Ishikawa (cell line): ENCODE measurements at regions not wholly inside any gene's neighbourhood (a gene's known extent, or its start where the extent isn't known, plus 50 kb on each side); places are given as distances from the start of the nearest gene placed in this dataset.

Experiments
- CEBPB ChIP-seq: IDR thresholded peaks from 2 replicates; pipeline ENCODE4 v1.6.1; 2012
- CREB1 ChIP-seq: IDR thresholded peaks from 2 replicates; pipeline ENCODE4 v1.6.1; 2012; ENCODE audit warnings: low read depth
- EGR1 ChIP-seq: IDR thresholded peaks from 2 replicates; pipeline ENCODE4 v1.6.1; 2012
- EP300 ChIP-seq: IDR thresholded peaks from 2 replicates; pipeline ENCODE4 v1.6.1; 2012; ENCODE audit warnings: borderline replicate concordance
- FOXM1 ChIP-seq: IDR thresholded peaks from 2 replicates; pipeline ENCODE4 v1.6.1; 2012; ENCODE audit warnings: low read depth, borderline replicate concordance
- MAX ChIP-seq: IDR thresholded peaks from 2 replicates; pipeline ENCODE4 v1.6.1; 2012
- NFIC ChIP-seq: IDR thresholded peaks from 2 replicates; pipeline ENCODE4 v1.6.1; 2012
- RAD21 ChIP-seq: IDR thresholded peaks from 2 replicates; pipeline ENCODE4 v1.6.1; 2012; ENCODE audit warnings: low read depth
- REST ChIP-seq: IDR thresholded peaks from 2 replicates; pipeline ENCODE4 v1.6.1; 2012; ENCODE audit warnings: low read depth, mild to moderate bottlenecking
- TAF1 ChIP-seq: IDR thresholded peaks from 2 replicates; pipeline ENCODE4 v1.6.1; 2012; ENCODE audit warnings: low read depth, mild to moderate bottlenecking
- TCF12 ChIP-seq: IDR thresholded peaks from 2 replicates; pipeline ENCODE4 v1.6.1; 2012; ENCODE audit warnings: low read depth
- TEAD4 ChIP-seq: IDR thresholded peaks from 2 replicates; pipeline ENCODE4 v1.6.1; 2012
- USF1 ChIP-seq: IDR thresholded peaks from 2 replicates; pipeline ENCODE4 v1.6.1; 2012
- YY1 ChIP-seq: IDR thresholded peaks from 2 replicates; pipeline ENCODE4 v1.6.1; 2012; ENCODE audit warnings: low read depth
- ZBTB7A ChIP-seq: IDR thresholded peaks from 2 replicates; pipeline ENCODE4 v1.6.1; 2012; ENCODE audit warnings: low read depth

- TF ChIP-seq EP300, result no peak
- TF ChIP-seq RAD21, result no peak
- TF ChIP-seq CREB1, result no peak
- no peak for TF ChIP-seq TAF1
- no peak for TF ChIP-seq MAX
- TF ChIP-seq TCF12, result no peak
- TF ChIP-seq REST, result no peak
Measured at GRCh38 chr16:86994651-86995171, 322.5 kb downstream of the C16orf95 start.

GRCh38 chr16:86995456-86995855 lies 321.7 kb downstream of the C16orf95 start:
- TF ChIP-seq USF1 (no peak), ZBTB7A (no peak), NFIC (no peak), FOXM1 (no peak), MAX (no peak), REST (no peak), CREB1 (no peak), YY1 (no peak), EGR1 (no peak), RAD21 (no peak), TCF12 (no peak), CEBPB (no peak), TAF1 (no peak), TEAD4 (no peak), EP300 (no peak)

- TF ChIP-seq FOXM1 (no peak), TCF12 (no peak), REST (no peak), YY1 (no peak), TEAD4 (no peak), NFIC (no peak), CREB1 (no peak), MAX (no peak), RAD21 (no peak), EP300 (no peak), ZBTB7A (no peak), TAF1 (no peak)
Measured at GRCh38 chr16:86996081-86996480, 321.1 kb downstream of the C16orf95 start.

GRCh38 chr16:86997058-86997457 lies 320.1 kb downstream of the C16orf95 start:
- TF ChIP-seq NFIC (no peak), MAX (no peak), FOXM1 (no peak), RAD21 (no peak), USF1 (no peak), CREB1 (no peak), EP300 (no peak), TCF12 (no peak), TEAD4 (no peak), TAF1 (no peak), ZBTB7A (no peak), YY1 (no peak), REST (no peak), EGR1 (no peak), CEBPB (no peak)
